Right atrium auricular region (tissue), 2 donors: ENCODE measurements at regions not wholly inside any gene's neighbourhood (a gene's known extent, or its start where the extent isn't known, plus 50 kb on each side); places are given as distances from the start of the nearest gene placed in this dataset.

Source experiments
- DNase-seq: peaks from one replicate; pipeline ENCODE4 v3.0.0-alpha.2; 2019; ENCODE audit warnings: low spot score
- H3K27ac ChIP-seq, 2 donors: fragments of 200-600 bp; sonication (generic); 1 replicate in 1 of 2; 2 replicates in 1 of 2; pipeline ENCODE4 v1.5.1; 2016 to 2019
- H3K27me3 ChIP-seq, 2 donors: fragments of 200-600 bp; sonication (generic); one replicate each; pipeline versions ENCODE4 v1.5.1 to v1.6.0; 2017 to 2019
- H3K36me3 ChIP-seq: fragments of 200-600 bp; sonication (generic); one replicate; pipeline ENCODE4 v1.5.1; 2016
- H3K4me1 ChIP-seq, 2 donors: fragments of 200-600 bp; sonication (generic); one replicate each; pipeline versions ENCODE4 v1.5.1 to v1.6.0; 2017 to 2019
- H3K4me3 ChIP-seq, 2 donors: fragments of 200-600 bp; sonication (generic); 1 replicate in 1 of 2; 2 replicates in 1 of 2; pipeline ENCODE4 v1.5.1; 2017 to 2019; ENCODE audit warnings: mild to moderate bottlenecking in 1 of 2, moderate library complexity in 1 of 2
- H3K9me3 ChIP-seq, 2 donors: fragments of 200-600 bp; sonication (generic); one replicate each; pipeline ENCODE4 v1.5.1; 2019
- TF ChIP-seq, protein P1 (sequence below), 2 donors: fragments of 200-600 bp; sonication (generic); IDR thresholded peaks; one replicate each; pipeline ENCODE4 v1.5.1; 2019; ENCODE audit warnings: antibody characterized with exemption in 2 of 2

DNA sequence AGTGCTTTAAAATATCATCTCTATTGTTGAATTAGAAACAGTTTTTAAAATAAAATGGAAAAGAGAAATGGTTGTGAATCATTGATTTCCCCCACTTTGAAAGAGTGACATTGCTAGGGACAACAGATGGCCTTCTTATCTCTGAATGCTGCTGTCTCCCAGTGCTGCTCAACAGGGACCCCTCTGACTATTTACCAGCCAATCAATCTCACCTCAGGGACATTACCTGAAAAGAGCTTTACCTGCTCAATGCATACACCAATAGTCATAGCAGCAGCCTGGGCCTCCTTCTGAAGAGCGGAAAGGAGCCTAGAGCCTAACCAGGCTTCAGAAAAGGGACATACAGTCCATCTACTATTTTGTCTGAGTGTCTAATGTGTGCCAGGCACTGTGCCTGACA lies 162.8 kb downstream of the CGGBP1 start:
- H3K27ac ChIP-seq: no peak overlapping the region
- DNase-seq: no peak
- no peaks in the 10 kb centered on the region for H3K36me3 ChIP-seq
- no peaks in the 10 kb centered on the region for H3K9me3 ChIP-seq
- no peaks in the 10 kb centered on the region for H3K4me1 ChIP-seq
- TF ChIP-seq, protein P1, sequence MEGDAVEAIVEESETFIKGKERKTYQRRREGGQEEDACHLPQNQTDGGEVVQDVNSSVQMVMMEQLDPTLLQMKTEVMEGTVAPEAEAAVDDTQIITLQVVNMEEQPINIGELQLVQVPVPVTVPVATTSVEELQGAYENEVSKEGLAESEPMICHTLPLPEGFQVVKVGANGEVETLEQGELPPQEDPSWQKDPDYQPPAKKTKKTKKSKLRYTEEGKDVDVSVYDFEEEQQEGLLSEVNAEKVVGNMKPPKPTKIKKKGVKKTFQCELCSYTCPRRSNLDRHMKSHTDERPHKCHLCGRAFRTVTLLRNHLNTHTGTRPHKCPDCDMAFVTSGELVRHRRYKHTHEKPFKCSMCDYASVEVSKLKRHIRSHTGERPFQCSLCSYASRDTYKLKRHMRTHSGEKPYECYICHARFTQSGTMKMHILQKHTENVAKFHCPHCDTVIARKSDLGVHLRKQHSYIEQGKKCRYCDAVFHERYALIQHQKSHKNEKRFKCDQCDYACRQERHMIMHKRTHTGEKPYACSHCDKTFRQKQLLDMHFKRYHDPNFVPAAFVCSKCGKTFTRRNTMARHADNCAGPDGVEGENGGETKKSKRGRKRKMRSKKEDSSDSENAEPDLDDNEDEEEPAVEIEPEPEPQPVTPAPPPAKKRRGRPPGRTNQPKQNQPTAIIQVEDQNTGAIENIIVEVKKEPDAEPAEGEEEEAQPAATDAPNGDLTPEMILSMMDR (IDR thresholded peaks at IDR 0.05): no peak
- H3K4me3 ChIP-seq: no peak overlapping the region
- H3K27me3 ChIP-seq: no peaks in the 10 kb centered on the region

- Histone ChIP-seq H3K4me1 (no peaks in the 10 kb centered on the region), H3K36me3 (no peaks in the 10 kb centered on the region), H3K9me3 (peaks cover 0 to 28% of the 10 kb centered on the region in 2 donors), H3K4me3 (no peak overlapping the region), H3K27ac (no peak overlapping the region), H3K27me3 (no peaks in the 10 kb centered on the region)
- DNase-seq: no peak
- TF ChIP-seq, protein P1 (IDR thresholded peaks at IDR 0.05): no peak
These were observed 185.7 kb downstream of the CGGBP1 start for GRCh38 chr3:87873136-87873535.

DNA sequence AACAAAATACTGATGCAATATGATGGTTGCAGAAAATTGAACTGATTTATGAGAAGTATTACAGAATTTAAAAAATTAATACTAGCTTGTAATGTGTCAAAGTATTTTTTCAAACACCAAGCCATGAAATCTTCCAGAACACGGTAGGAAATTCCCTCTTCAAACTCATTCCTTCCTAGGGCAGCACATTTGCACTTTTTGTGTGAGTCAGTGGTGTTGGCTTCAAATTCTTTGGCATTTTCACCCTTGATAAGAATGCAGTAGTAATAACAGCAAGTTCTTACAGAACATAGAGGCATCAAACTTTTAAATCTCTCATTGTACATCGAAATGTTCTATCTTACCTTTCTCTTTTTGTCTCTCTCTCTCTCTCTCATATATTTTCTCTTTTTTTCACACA lies 191.8 kb downstream of the CGGBP1 start:
- Histone ChIP-seq H3K36me3 (no peaks in the 10 kb centered on the region), H3K4me3 (no peak overlapping the region), H3K27ac (no peak overlapping the region), H3K9me3 (peaks cover 0 to 24% of the 10 kb centered on the region in 2 donors), H3K27me3 (no peaks in the 10 kb centered on the region), H3K4me1 (no peaks in the 10 kb centered on the region)
- no peak for DNase-seq
- TF ChIP-seq, protein P1 (IDR thresholded peaks at IDR 0.05): no peak

- H3K27ac ChIP-seq: no peak overlapping the region
- peaks cover 0 to 3% of the 10 kb centered on the region in 2 donors for H3K9me3 ChIP-seq
- DNase-seq: no peak
- H3K4me3 ChIP-seq: no peak overlapping the region
- TF ChIP-seq, protein P1 (IDR thresholded peaks at IDR 0.05): no peak
- H3K36me3 ChIP-seq: no peaks in the 10 kb centered on the region
- no peaks in the 10 kb centered on the region for H3K4me1 ChIP-seq
- no peaks in the 10 kb centered on the region for H3K27me3 ChIP-seq
These were observed 202.7 kb downstream of the CGGBP1 start for GRCh38 chr3:87856126-87856525.

DNA sequence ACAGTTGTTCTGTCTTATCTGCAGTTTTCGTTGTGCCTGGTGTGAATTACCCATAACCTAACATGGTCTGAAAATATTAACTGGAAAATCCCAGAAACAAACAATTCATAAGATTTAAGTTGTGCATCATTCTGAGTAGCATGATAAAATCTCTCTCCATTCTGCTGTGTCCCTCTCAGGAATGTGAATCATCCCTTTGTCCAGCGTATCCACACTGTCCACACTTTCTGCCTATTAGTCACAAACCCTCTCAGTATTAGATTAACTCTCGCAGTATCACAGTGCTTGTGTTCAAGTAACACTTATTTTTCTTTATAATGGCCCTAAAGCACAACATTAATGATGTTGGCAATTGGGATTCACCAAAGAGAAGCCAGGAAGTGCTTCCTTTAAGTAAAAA lies 203.2 kb downstream of the CGGBP1 start:
- H3K36me3 ChIP-seq: no peaks in the 10 kb centered on the region
- H3K4me1 ChIP-seq: no peaks in the 10 kb centered on the region
- peaks cover 0 to 7% of the 10 kb centered on the region in 2 donors for H3K9me3 ChIP-seq
- no peak overlapping the region for H3K27ac ChIP-seq
- no peaks in the 10 kb centered on the region for H3K27me3 ChIP-seq
- TF ChIP-seq, protein P1 (IDR thresholded peaks at IDR 0.05): no peak
- DNase-seq: no peak
- H3K4me3 ChIP-seq: no peak overlapping the region

- no peaks in the 10 kb centered on the region for H3K27me3 ChIP-seq
- H3K9me3 ChIP-seq: peaks cover 0 to 7% of the 10 kb centered on the region in 2 donors
- H3K27ac ChIP-seq: no peak overlapping the region
- H3K4me1 ChIP-seq: no peaks in the 10 kb centered on the region
- DNase-seq: no peak
- no peak overlapping the region for H3K4me3 ChIP-seq
- H3K36me3 ChIP-seq: no peaks in the 10 kb centered on the region
- TF ChIP-seq, protein P1 (IDR thresholded peaks at IDR 0.05): no peak
These were observed 203.6 kb downstream of the CGGBP1 start for GRCh38 chr3:87855211-87855610.
